ENCODE measurements at regions not wholly inside any gene's neighbourhood (a gene's known extent, or its start where the extent isn't known, plus 50 kb on each side); places are given as distances from the start of the nearest gene placed in this dataset.
"Not testable (repeated sequence)": the region's sequence is repeated elsewhere in the genome, so short reads cannot be mapped to it uniquely, and the experiment has no call there.

GRCh38 chr4:60885011-60885410 is 315.1 kb upstream of the ADGRL3 start:
- DNase-seq (ENCODE audit: low spot score) = no peak

GRCh38 chr4:60890743-60891142 is 309.4 kb upstream of the ADGRL3 start:
- DNase-seq (ENCODE audit: low spot score) = no peak

- no peak for DNase-seq (ENCODE audit: low spot score)
Measured at GRCh38 chr4:60891947-60892346, 308.2 kb upstream of the ADGRL3 start.

GRCh38 chr4:60897415-60897814 is 302.7 kb upstream of the ADGRL3 start:
- no peak for DNase-seq (ENCODE audit: low spot score)

- DNase-seq (ENCODE audit: low spot score) = no peak
Measured at GRCh38 chr4:60905162-60905561, 295.0 kb upstream of the ADGRL3 start.

- DNase-seq (ENCODE audit: low spot score) = no peak
Measured at GRCh38 chr4:60911127-60911526, 289.0 kb upstream of the ADGRL3 start.

- DNase-seq (ENCODE audit: low spot score) = no peak
Measured at GRCh38 chr4:60913002-60913401, 287.1 kb upstream of the ADGRL3 start.

- no peak for DNase-seq (ENCODE audit: low spot score)
Measured at GRCh38 chr4:60913671-60914070, 286.5 kb upstream of the ADGRL3 start.

- DNase-seq (ENCODE audit: low spot score) = not testable (repeated sequence)
Measured at GRCh38 chr4:60921735-60922134, 278.4 kb upstream of the ADGRL3 start.

- DNase-seq (ENCODE audit: low spot score) = no peak
Measured at GRCh38 chr4:60923075-60923474, 277.1 kb upstream of the ADGRL3 start.

GRCh38 chr4:60926624-60927023 is 273.5 kb upstream of the ADGRL3 start:
- DNase-seq (ENCODE audit: low spot score) = no peak

- no peak for DNase-seq (ENCODE audit: low spot score)
Measured at GRCh38 chr4:60930866-60931265, 269.3 kb upstream of the ADGRL3 start.

GRCh38 chr4:60934566-60935295 is 265.4 kb upstream of the ADGRL3 start:
- DNase-seq (ENCODE audit: low spot score) = no peak

- no peak for DNase-seq (ENCODE audit: low spot score)
Measured at GRCh38 chr4:60938181-60938580, 261.9 kb upstream of the ADGRL3 start.

- DNase-seq (ENCODE audit: low spot score) = no peak
Measured at GRCh38 chr4:60938621-60939020, 261.5 kb upstream of the ADGRL3 start.

GRCh38 chr4:60944060-60944459 is 256.1 kb upstream of the ADGRL3 start:
- DNase-seq (ENCODE audit: low spot score) = no peak

- DNase-seq (ENCODE audit: low spot score) = no peak
Measured at GRCh38 chr4:60945641-60946040, 254.5 kb upstream of the ADGRL3 start.

GRCh38 chr4:60948008-60948407 is 252.1 kb upstream of the ADGRL3 start:
- DNase-seq (ENCODE audit: low spot score) = no peak

GRCh38 chr4:60952921-60953320 is 247.2 kb upstream of the ADGRL3 start:
- no peak for DNase-seq (ENCODE audit: low spot score)

GRCh38 chr4:60953826-60954225 is 246.3 kb upstream of the ADGRL3 start:
- no peak for DNase-seq (ENCODE audit: low spot score)

- no peak for DNase-seq (ENCODE audit: low spot score)
Measured at GRCh38 chr4:60962286-60962685, 237.8 kb upstream of the ADGRL3 start.

- DNase-seq (ENCODE audit: low spot score) = no peak
Measured at GRCh38 chr4:60981534-60981933, 218.6 kb upstream of the ADGRL3 start.

- no peak for DNase-seq (ENCODE audit: low spot score)
Measured at GRCh38 chr4:60989141-60989540, 211.0 kb upstream of the ADGRL3 start.

- no peak for DNase-seq (ENCODE audit: low spot score)
Measured at GRCh38 chr4:60992037-60992436, 208.1 kb upstream of the ADGRL3 start.

Data from germinal center (tissue), 1 donor.